WI38 (cell line): ENCODE measurements at regions not wholly inside any gene's neighbourhood (a gene's known extent, or its start where the extent isn't known, plus 50 kb on each side); places are given as distances from the start of the nearest gene placed in this dataset.

ENCODE experiments used
- H3K4me3 ChIP-seq: 2 replicates; pipeline ENCODE4 v1.5.1; 2011; ENCODE audit warnings: low read depth, mild to moderate bottlenecking, control low read depth, low read length
- CTCF ChIP-seq: IDR thresholded peaks from 2 replicates; pipeline ENCODE4 v1.5.1; 2012; ENCODE audit warnings: low read depth, mild to moderate bottlenecking, control low read depth, low read length

- no peak for TF ChIP-seq CTCF
- no peak overlapping the region for H3K4me3 ChIP-seq
These were observed 188.5 kb upstream of the CCDC68 start for GRCh38 chr18:55147791-55148190.

- H3K4me3 ChIP-seq = no peak overlapping the region
These were observed 185.1 kb upstream of the CCDC68 start for GRCh38 chr18:55144193-55144930.

GRCh38 chr18:55142410-55142809 lies 183.1 kb upstream of the CCDC68 start:
- H3K4me3 ChIP-seq = no peak overlapping the region
- no peak for TF ChIP-seq CTCF

More at GRCh38 chr18:55144193-55144930, 185.1 kb upstream of the CCDC68 start:
- TF ChIP-seq CTCF = no peak

GRCh38 chr18:55141318-55141717 lies 182.1 kb upstream of the CCDC68 start:
- no peak for TF ChIP-seq CTCF
- no peak overlapping the region for H3K4me3 ChIP-seq

GRCh38 chr18:55139836-55140235 lies 180.6 kb upstream of the CCDC68 start:
- H3K4me3 ChIP-seq = no peak overlapping the region
- no peak for TF ChIP-seq CTCF

GRCh38 chr18:55139307-55139706 lies 180.0 kb upstream of the CCDC68 start:
- H3K4me3 ChIP-seq = no peak overlapping the region
- TF ChIP-seq CTCF = no peak

GRCh38 chr18:55138401-55138800 lies 179.1 kb upstream of the CCDC68 start:
- no peak for TF ChIP-seq CTCF
- no peak overlapping the region for H3K4me3 ChIP-seq
